ENCODE measurements at regions not wholly inside any gene's neighbourhood (a gene's known extent, or its start where the extent isn't known, plus 50 kb on each side); places are given as distances from the start of the nearest gene placed in this dataset.

GRCh38 chr13:109586509-109587346, 199.7 kb downstream of the IRS2 start:
- Mint-ChIP-seq H3K27ac (no peak overlapping the region), H3K4me1 (no peaks in the 10 kb centered on the region), H3K27me3 (peaks cover 8% of the 10 kb centered on the region), H3K36me3 (no peaks in the 10 kb centered on the region), H3K4me3 (no peak overlapping the region), H3K9me3 (peaks cover 0 to 3% (median 0%) of the 10 kb centered on the region in 7 donors)
- H3K9me3 ChIP-seq (ENCODE audit: control insufficient read depth in 2 of 2, low read length in 2 of 2): no peaks in the 10 kb centered on the region
- ATAC-seq (ENCODE audit: low read depth in 2 of 2) (no peak), DNase-seq (no peak)
- no peak overlapping the region for H3K4me3 ChIP-seq (ENCODE audit: low read depth, low read length)
- H3K27me3 ChIP-seq (ENCODE audit: control insufficient read depth, insufficient read depth, low read length): peaks cover 5% of the 10 kb centered on the region
- no peaks in the 10 kb centered on the region for H3K36me3 ChIP-seq (ENCODE audit: control insufficient read depth, insufficient read depth, low read length)
- H3K27ac ChIP-seq (ENCODE audit: insufficient read depth, low read length, poor library complexity, severe bottlenecking): no peak overlapping the region
- no peaks in the 10 kb centered on the region for H3K4me1 ChIP-seq (ENCODE audit: control insufficient read depth, insufficient read depth, low read length, poor library complexity, severe bottlenecking)

GRCh38 chr13:109584844-109585361, 201.5 kb downstream of the IRS2 start:
- Histone ChIP-seq H3K27me3 (ENCODE audit: control insufficient read depth, insufficient read depth, low read length) (peaks cover 8% of the 10 kb centered on the region), H3K27ac (ENCODE audit: insufficient read depth, low read length, poor library complexity, severe bottlenecking) (no peak overlapping the region), H3K4me3 (ENCODE audit: low read depth, low read length) (no peak overlapping the region), H3K36me3 (ENCODE audit: control insufficient read depth, insufficient read depth, low read length) (no peaks in the 10 kb centered on the region), H3K9me3 (ENCODE audit: control insufficient read depth in 2 of 2, low read length in 2 of 2) (no peaks in the 10 kb centered on the region), H3K4me1 (ENCODE audit: control insufficient read depth, insufficient read depth, low read length, poor library complexity, severe bottlenecking) (no peaks in the 10 kb centered on the region)
- ATAC-seq (ENCODE audit: low read depth in 2 of 2): no peak
- Mint-ChIP-seq H3K27ac (no peak overlapping the region), H3K36me3 (no peaks in the 10 kb centered on the region), H3K27me3 (peaks cover 4% of the 10 kb centered on the region), H3K9me3 (peaks cover 0 to 3% (median 0%) of the 10 kb centered on the region in 7 donors), H3K4me3 (no peak overlapping the region), H3K4me1 (no peaks in the 10 kb centered on the region)
- no peak for DNase-seq

GRCh38 chr13:109577191-109577700, 209.1 kb downstream of the IRS2 start:
- H3K36me3 Mint-ChIP-seq: no peaks in the 10 kb centered on the region
- no peak overlapping the region for H3K4me3 Mint-ChIP-seq
- no peak overlapping the region for H3K27ac Mint-ChIP-seq

GRCh38 chr13:109576331-109576813, 210.0 kb downstream of the IRS2 start:
- DNase-seq (no peak), ATAC-seq (ENCODE audit: low read depth in 2 of 2) (no peak)
- H3K36me3 ChIP-seq (ENCODE audit: control insufficient read depth, insufficient read depth, low read length): no peaks in the 10 kb centered on the region
- H3K9me3 ChIP-seq (ENCODE audit: control insufficient read depth in 2 of 2, low read length in 2 of 2): no peaks in the 10 kb centered on the region
- H3K9me3 Mint-ChIP-seq: peaks cover 0 to 1% (median 0%) of the 10 kb centered on the region in 7 donors
- H3K4me1 ChIP-seq (ENCODE audit: control insufficient read depth, insufficient read depth, low read length, poor library complexity, severe bottlenecking): no peaks in the 10 kb centered on the region
- no peaks in the 10 kb centered on the region for H3K36me3 Mint-ChIP-seq
- no peak overlapping the region for H3K4me3 Mint-ChIP-seq
- peaks cover 4% of the 10 kb centered on the region for H3K27me3 Mint-ChIP-seq
- H3K27me3 ChIP-seq (ENCODE audit: control insufficient read depth, insufficient read depth, low read length): peaks cover 2% of the 10 kb centered on the region
- H3K27ac ChIP-seq (ENCODE audit: insufficient read depth, low read length, poor library complexity, severe bottlenecking): no peak overlapping the region
- H3K4me3 ChIP-seq (ENCODE audit: low read depth, low read length): no peak overlapping the region
- peaks cover 0 to 4% (median 0%) of the 10 kb centered on the region in 4 donors for H3K4me1 Mint-ChIP-seq
- no peak overlapping the region for H3K27ac Mint-ChIP-seq

More at GRCh38 chr13:109577191-109577700, 209.1 kb downstream of the IRS2 start:
- H3K27me3 Mint-ChIP-seq: peaks cover 4% of the 10 kb centered on the region
- H3K4me1 ChIP-seq (ENCODE audit: control insufficient read depth, insufficient read depth, low read length, poor library complexity, severe bottlenecking): no peaks in the 10 kb centered on the region
- no peaks in the 10 kb centered on the region for H3K36me3 ChIP-seq (ENCODE audit: control insufficient read depth, insufficient read depth, low read length)
- ATAC-seq (ENCODE audit: low read depth in 2 of 2): no peak
- H3K27ac ChIP-seq (ENCODE audit: insufficient read depth, low read length, poor library complexity, severe bottlenecking): no peak overlapping the region
- no peaks in the 10 kb centered on the region for H3K9me3 ChIP-seq (ENCODE audit: control insufficient read depth in 2 of 2, low read length in 2 of 2)
- peaks cover 0 to 4% (median 0%) of the 10 kb centered on the region in 4 donors for H3K4me1 Mint-ChIP-seq
- no peak overlapping the region for H3K4me3 ChIP-seq (ENCODE audit: low read depth, low read length)
- no peak for DNase-seq
- H3K9me3 Mint-ChIP-seq: peaks cover 0 to 1% (median 0%) of the 10 kb centered on the region in 7 donors
- H3K27me3 ChIP-seq (ENCODE audit: control insufficient read depth, insufficient read depth, low read length): peaks cover 2% of the 10 kb centered on the region

- Mint-ChIP-seq H3K36me3 (no peaks in the 10 kb centered on the region), H3K27me3 (peaks cover 4% of the 10 kb centered on the region), H3K4me3 (no peak overlapping the region), H3K9me3 (peaks cover 0 to 1% (median 0%) of the 10 kb centered on the region in 7 donors), H3K4me1 (peaks cover 0 to 7% (median 2%) of the 10 kb centered on the region in 4 donors), H3K27ac (no peak overlapping the region)
- Histone ChIP-seq H3K27me3 (ENCODE audit: control insufficient read depth, insufficient read depth, low read length) (peaks cover 2% of the 10 kb centered on the region), H3K4me3 (ENCODE audit: low read depth, low read length) (no peak overlapping the region), H3K36me3 (ENCODE audit: control insufficient read depth, insufficient read depth, low read length) (no peaks in the 10 kb centered on the region), H3K27ac (ENCODE audit: insufficient read depth, low read length, poor library complexity, severe bottlenecking) (no peak overlapping the region), H3K9me3 (ENCODE audit: control insufficient read depth in 2 of 2, low read length in 2 of 2) (no peaks in the 10 kb centered on the region), H3K4me1 (ENCODE audit: control insufficient read depth, insufficient read depth, low read length, poor library complexity, severe bottlenecking) (no peaks in the 10 kb centered on the region)
- ATAC-seq (ENCODE audit: low read depth in 2 of 2) (no peak), DNase-seq (no peak)
Measured at GRCh38 chr13:109575821-109576220, 210.6 kb downstream of the IRS2 start.

GRCh38 chr13:109572389-109572788, 214.0 kb downstream of the IRS2 start:
- H3K4me1 Mint-ChIP-seq: peaks cover 3 to 10% (median 7%) of the 10 kb centered on the region in 4 donors
- no peak overlapping the region for H3K27ac Mint-ChIP-seq
- no peak for ATAC-seq (ENCODE audit: low read depth in 2 of 2)
- H3K9me3 Mint-ChIP-seq: peaks cover 0 to 2% (median 0%) of the 10 kb centered on the region in 7 donors
- DNase-seq: no peak
- H3K27me3 ChIP-seq (ENCODE audit: control insufficient read depth, insufficient read depth, low read length): no peaks in the 10 kb centered on the region
- H3K27ac ChIP-seq (ENCODE audit: insufficient read depth, low read length, poor library complexity, severe bottlenecking): no peak overlapping the region
- H3K36me3 Mint-ChIP-seq: no peaks in the 10 kb centered on the region
- H3K4me3 Mint-ChIP-seq: no peak overlapping the region
- H3K36me3 ChIP-seq (ENCODE audit: control insufficient read depth, insufficient read depth, low read length): no peaks in the 10 kb centered on the region
- peaks cover 10% of the 10 kb centered on the region for H3K4me1 ChIP-seq (ENCODE audit: control insufficient read depth, insufficient read depth, low read length, poor library complexity, severe bottlenecking)
- peaks cover 4% of the 10 kb centered on the region for H3K27me3 Mint-ChIP-seq
- no peaks in the 10 kb centered on the region for H3K9me3 ChIP-seq (ENCODE audit: control insufficient read depth in 2 of 2, low read length in 2 of 2)
- H3K4me3 ChIP-seq (ENCODE audit: low read depth, low read length): no peak overlapping the region

- peak in 2 of 3 donors; percentile 1 to 73 for DNase-seq
- Mint-ChIP-seq H3K27me3 (peaks cover 4% of the 10 kb centered on the region), H3K27ac (peak overlapping the region in 1 of 3 donors; percentile 77), H3K4me1 (peaks cover 3 to 10% (median 7%) of the 10 kb centered on the region in 4 donors), H3K9me3 (peaks cover 0 to 5% (median 0%) of the 10 kb centered on the region in 7 donors), H3K4me3 (peak overlapping the region in 1 of 4 donors; percentile 16), H3K36me3 (no peaks in the 10 kb centered on the region)
- peak; percentile 31 to 44 for ATAC-seq (ENCODE audit: low read depth in 2 of 2)
- Histone ChIP-seq H3K27me3 (ENCODE audit: control insufficient read depth, insufficient read depth, low read length) (no peaks in the 10 kb centered on the region), H3K4me1 (ENCODE audit: control insufficient read depth, insufficient read depth, low read length, poor library complexity, severe bottlenecking) (peaks cover 10% of the 10 kb centered on the region), H3K9me3 (ENCODE audit: control insufficient read depth in 2 of 2, low read length in 2 of 2) (no peaks in the 10 kb centered on the region), H3K36me3 (ENCODE audit: control insufficient read depth, insufficient read depth, low read length) (no peaks in the 10 kb centered on the region), H3K4me3 (ENCODE audit: low read depth, low read length) (peak overlapping the region; percentile 32), H3K27ac (ENCODE audit: insufficient read depth, low read length, poor library complexity, severe bottlenecking) (no peak overlapping the region)
Measured at GRCh38 chr13:109569958-109570711, 216.2 kb downstream of the IRS2 start.

Data from CD4-positive, CD25-positive, alpha-beta regulatory T cell (primary cell).